ENCODE measurements at regions not wholly inside any gene's neighbourhood (a gene's known extent, or its start where the extent isn't known, plus 50 kb on each side); places are given as distances from the start of the nearest gene placed in this dataset.

DNA sequence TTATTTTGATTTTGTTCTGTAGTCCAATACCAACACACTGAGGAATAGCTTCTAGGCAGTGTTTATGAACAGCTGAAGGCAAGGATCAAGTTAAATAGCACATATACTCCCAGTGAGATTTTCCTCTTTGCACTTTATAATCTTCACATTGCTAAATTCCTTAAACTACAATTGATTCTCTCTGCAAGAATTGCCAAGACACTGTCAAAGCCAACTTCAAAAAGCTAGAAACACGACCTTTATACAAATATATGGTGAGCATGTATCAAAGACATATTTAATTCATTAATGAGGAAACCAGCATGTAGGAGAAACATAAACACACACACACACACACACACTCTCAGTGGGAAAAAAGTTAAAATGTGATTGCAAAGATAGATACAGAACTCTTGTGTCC, 86.4 kb upstream of the FAM9C start:
- Histone ChIP-seq H3K79me2 (ENCODE audit: insufficient read depth, low read length) (no peaks in the 10 kb centered on the region), H3K4me2 (ENCODE audit: low read length) (no peak overlapping the region), H3K9me3 (ENCODE audit: control insufficient read depth in 1 of 2, insufficient read depth in 1 of 2, low read depth in 1 of 2, low read length in 2 of 2) (no peaks in the 10 kb centered on the region), H3K9me2 (ENCODE audit: insufficient read depth) (no peaks in the 10 kb centered on the region), H2AFZ (ENCODE audit: low read depth, low read length, poor library complexity, severe bottlenecking) (no peak overlapping the region), H3K4me3 (replicated peaks in 1 of 2; ENCODE audit: low read depth in 1 of 2, low read length in 2 of 2) (no peak overlapping the region), H3K4me1 (ENCODE audit: control insufficient read depth in 1 of 2, insufficient read depth in 2 of 2, low read length in 2 of 2) (no peaks in the 10 kb centered on the region), H4K20me1 (ENCODE audit: insufficient read depth) (no peaks in the 10 kb centered on the region), H3K9ac (ENCODE audit: low read length) (no peak overlapping the region), H3K36me3 (ENCODE audit: control insufficient read depth in 1 of 2, insufficient read depth in 2 of 2, low read length in 2 of 2) (no peaks in the 10 kb centered on the region), H3K27me3 (ENCODE audit: insufficient read depth, low read length) (no peaks in the 10 kb centered on the region), H3K27ac (ENCODE audit: low read depth, low read length) (no peak overlapping the region)
- ChIA-PET CTCF (no interaction called here), RAD21 (ENCODE audit: low non-redundant PET in 1 of 2, low total read pairs in 2 of 2, uncharacterized antibody in 2 of 2, unreplicated experiment in 2 of 2) (no interaction called here), POLR2A (no interaction called here)
- no peak for ATAC-seq
- BruUV-seq (replicated peaks), result no TSS peak
- no peak for DNase-seq (ENCODE audit: low read depth, low spot score)
- intact Hi-C loops (cut with micrococcal nuclease), result no loop called here
- TF ChIP-seq TCF7L2 (IDR thresholded peaks at IDR 0.05; ENCODE audit: borderline replicate concordance, extremely low read depth, insufficient read depth, insufficient read length) (no peak), JUND (IDR thresholded peaks at IDR 0.05) (no peak), ELF1 (IDR thresholded peaks at IDR 0.05; ENCODE audit: borderline replicate concordance, low read depth) (no peak), SRF (IDR thresholded peaks at IDR 0.05; ENCODE audit: low read depth) (no peak), YY1 (IDR thresholded peaks at IDR 0.05; ENCODE audit: extremely low read depth, insufficient replicate concordance, low read depth, low read length) (no peak), CBX3 (IDR thresholded peaks at IDR 0.05; ENCODE audit: low read depth) (no peak), EZH2 (IDR thresholded peaks at IDR 0.05) (no peak), ZFX (IDR thresholded peaks at IDR 0.05) (no peak), POLR2A (IDR thresholded peaks at IDR 0.05; ENCODE audit: borderline replicate concordance, extremely low read depth, insufficient read depth, insufficient read length) (no peak), SP1 (IDR thresholded peaks at IDR 0.05; ENCODE audit: low read depth) (no peak), FOSL1 (IDR thresholded peaks at IDR 0.05; ENCODE audit: low read depth) (no peak), SIN3A (IDR thresholded peaks at IDR 0.05; ENCODE audit: low read depth) (no peak), POLR2AphosphoS5 (IDR thresholded peaks at IDR 0.05; ENCODE audit: low read depth, low read length) (no peak), EGR1 (IDR thresholded peaks at IDR 0.05; ENCODE audit: low read depth) (no peak), ZNF274 (IDR thresholded peaks at IDR 0.05; ENCODE audit: low read depth, low read length) (no peak), EZH2phosphoT487 (IDR thresholded peaks at IDR 0.05; ENCODE audit: borderline replicate concordance) (no peak)
- TF ChIP-seq, protein P1, sequence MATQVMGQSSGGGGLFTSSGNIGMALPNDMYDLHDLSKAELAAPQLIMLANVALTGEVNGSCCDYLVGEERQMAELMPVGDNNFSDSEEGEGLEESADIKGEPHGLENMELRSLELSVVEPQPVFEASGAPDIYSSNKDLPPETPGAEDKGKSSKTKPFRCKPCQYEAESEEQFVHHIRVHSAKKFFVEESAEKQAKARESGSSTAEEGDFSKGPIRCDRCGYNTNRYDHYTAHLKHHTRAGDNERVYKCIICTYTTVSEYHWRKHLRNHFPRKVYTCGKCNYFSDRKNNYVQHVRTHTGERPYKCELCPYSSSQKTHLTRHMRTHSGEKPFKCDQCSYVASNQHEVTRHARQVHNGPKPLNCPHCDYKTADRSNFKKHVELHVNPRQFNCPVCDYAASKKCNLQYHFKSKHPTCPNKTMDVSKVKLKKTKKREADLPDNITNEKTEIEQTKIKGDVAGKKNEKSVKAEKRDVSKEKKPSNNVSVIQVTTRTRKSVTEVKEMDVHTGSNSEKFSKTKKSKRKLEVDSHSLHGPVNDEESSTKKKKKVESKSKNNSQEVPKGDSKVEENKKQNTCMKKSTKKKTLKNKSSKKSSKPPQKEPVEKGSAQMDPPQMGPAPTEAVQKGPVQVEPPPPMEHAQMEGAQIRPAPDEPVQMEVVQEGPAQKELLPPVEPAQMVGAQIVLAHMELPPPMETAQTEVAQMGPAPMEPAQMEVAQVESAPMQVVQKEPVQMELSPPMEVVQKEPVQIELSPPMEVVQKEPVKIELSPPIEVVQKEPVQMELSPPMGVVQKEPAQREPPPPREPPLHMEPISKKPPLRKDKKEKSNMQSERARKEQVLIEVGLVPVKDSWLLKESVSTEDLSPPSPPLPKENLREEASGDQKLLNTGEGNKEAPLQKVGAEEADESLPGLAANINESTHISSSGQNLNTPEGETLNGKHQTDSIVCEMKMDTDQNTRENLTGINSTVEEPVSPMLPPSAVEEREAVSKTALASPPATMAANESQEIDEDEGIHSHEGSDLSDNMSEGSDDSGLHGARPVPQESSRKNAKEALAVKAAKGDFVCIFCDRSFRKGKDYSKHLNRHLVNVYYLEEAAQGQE (IDR thresholded peaks at IDR 0.05; ENCODE audit: low read depth), result no peak
- TF ChIP-seq, protein P2, sequence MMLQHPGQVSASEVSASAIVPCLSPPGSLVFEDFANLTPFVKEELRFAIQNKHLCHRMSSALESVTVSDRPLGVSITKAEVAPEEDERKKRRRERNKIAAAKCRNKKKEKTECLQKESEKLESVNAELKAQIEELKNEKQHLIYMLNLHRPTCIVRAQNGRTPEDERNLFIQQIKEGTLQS (IDR thresholded peaks at IDR 0.05), result no peak

Data from HCT116 (cell line).